Lower leg skin (tissue), 4 donors: ENCODE measurements at regions not wholly inside any gene's neighbourhood (a gene's known extent, or its start where the extent isn't known, plus 50 kb on each side); places are given as distances from the start of the nearest gene placed in this dataset.

Source experiments
- DNase-seq, 2 donors: peaks; one replicate each; pipeline ENCODE4 v3.0.0-alpha.2; 2019; ENCODE audit warnings: low spot score in 2 of 2
- H3K4me3 ChIP-seq: fragments of 200-600 bp; sonication (generic); 2 replicates; pipeline ENCODE4 v1.5.1; 2017; ENCODE audit warnings: mild to moderate bottlenecking, low read depth; ENCODE audit not compliant: poor library complexity, severe bottlenecking
- CTCF ChIP-seq, 3 donors: fragments of 450-650 bp; IDR thresholded peaks; one replicate each; pipeline ENCODE4 v1.5.1; 2016; ENCODE audit warnings: antibody characterized with exemption in 3 of 3, mild to moderate bottlenecking in 3 of 3, moderate library complexity in 2 of 3
- POLR2A ChIP-seq, 2 donors: fragments of 450-650 bp; IDR thresholded peaks; one replicate each; pipeline ENCODE4 v1.6.1; 2016 to 2017; ENCODE audit warnings: antibody characterized with exemption in 2 of 2, mild to moderate bottlenecking in 1 of 2, moderate library complexity in 1 of 2
- WGBS, 2 donors: methylation state at CpG; one replicate each; pipeline ENCODE4 v1.1.5; 2018; 5-methylcytosine and 5-hydroxymethylcytosine counted together
- intact Hi-C: fragments of 100-400 bp; cut with DNase I; formaldehyde crosslinking; loops from one replicate; pipeline ENCODE4 v1.15.0; 2023; ENCODE audit warnings: low total_unique reads

GRCh38 chr13:63972328-63972727, 2556.7 kb upstream of the PCDH20 start:
- 49 to 56% methylated on average over 2 of the region's 2 CpGs for WGBS, 2 donors
- H3K4me3 ChIP-seq = no peak overlapping the region
- no peak for TF ChIP-seq CTCF (IDR thresholded peaks at IDR 0.05)
- no peak for TF ChIP-seq POLR2A (IDR thresholded peaks at IDR 0.05)
- intact Hi-C loops = no loop called here
- DNase-seq = no peak

DNA sequence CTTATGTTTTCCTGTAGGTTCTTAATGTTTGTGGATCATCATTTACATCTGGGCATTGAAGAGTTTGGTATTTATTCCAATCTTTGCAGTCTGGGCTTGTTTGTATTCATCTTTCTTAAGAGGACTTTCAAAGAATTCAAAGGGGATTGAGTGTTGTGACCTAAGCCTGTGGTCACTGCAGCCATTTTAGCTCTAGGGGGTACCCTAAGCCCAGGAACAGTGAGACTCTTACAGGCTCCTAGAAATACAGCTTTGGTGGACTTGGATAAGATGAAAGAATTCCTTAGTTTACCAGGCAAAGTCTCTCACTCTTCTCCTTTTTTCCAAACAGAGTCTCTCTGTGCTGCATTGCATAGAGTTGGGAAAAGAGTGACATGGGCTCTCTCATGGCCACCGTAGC, 2539.0 kb upstream of the PCDH20 start:
- 92 to 93% methylated on average over 1 of the region's 1 CpG for WGBS, 2 donors
- DNase-seq = no peak
- intact Hi-C loops = no loop called here

DNA sequence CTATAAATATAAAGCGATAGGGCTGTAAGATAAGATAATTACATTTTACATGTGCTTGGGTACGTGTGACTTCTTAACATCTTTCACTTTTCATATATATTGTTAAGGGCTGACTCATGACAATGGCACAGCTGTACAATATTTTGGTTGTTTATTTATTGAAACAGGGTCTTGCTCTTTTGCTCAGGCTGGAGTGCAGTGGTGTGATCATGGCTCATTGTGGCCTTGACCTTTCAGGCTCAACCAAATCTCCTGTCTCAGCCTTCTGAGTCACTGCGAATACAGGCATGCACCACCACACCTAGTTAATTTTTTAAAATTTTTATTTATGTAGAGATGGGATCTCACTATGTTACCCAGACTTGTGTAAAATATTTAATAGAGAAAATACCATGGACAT, 2532.4 kb upstream of the PCDH20 start:
- 88 to 94% methylated on average over 3 of the region's 3 CpGs for WGBS, 2 donors
- TF ChIP-seq POLR2A (IDR thresholded peaks at IDR 0.05) = no peak
- TF ChIP-seq CTCF (IDR thresholded peaks at IDR 0.05) = no peak
- DNase-seq = no peak
- intact Hi-C loops = no loop called here
- no peak overlapping the region for H3K4me3 ChIP-seq

More for the DNA sequence above, 2539.0 kb upstream of the PCDH20 start:
- no peak overlapping the region for H3K4me3 ChIP-seq
- TF ChIP-seq POLR2A (IDR thresholded peaks at IDR 0.05) = no peak
- TF ChIP-seq CTCF (IDR thresholded peaks at IDR 0.05) = no peak

DNA sequence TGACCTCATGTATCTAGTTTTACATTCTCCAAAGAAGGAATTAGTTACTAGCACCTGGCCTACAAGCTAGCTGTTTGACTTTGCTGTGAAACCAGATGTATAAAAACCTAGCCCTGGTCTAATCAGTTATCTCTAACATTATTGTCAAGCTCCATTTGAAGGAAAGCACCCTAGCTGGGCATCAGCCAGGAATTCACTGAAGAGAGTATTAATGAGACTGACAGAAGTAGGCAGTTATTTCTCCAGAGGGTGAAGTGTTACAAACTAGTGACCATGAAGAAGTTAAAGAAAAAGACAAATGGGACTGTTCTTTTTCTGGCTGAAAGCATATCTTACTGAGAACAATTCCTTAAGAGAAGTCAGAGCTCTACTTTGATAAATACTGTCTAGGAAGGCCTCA, 2529.3 kb upstream of the PCDH20 start:
- intact Hi-C loops = no loop called here
- H3K4me3 ChIP-seq = no peak overlapping the region
- TF ChIP-seq POLR2A (IDR thresholded peaks at IDR 0.05) (no peak), CTCF (IDR thresholded peaks at IDR 0.05) (no peak)
- no peak for DNase-seq

DNA sequence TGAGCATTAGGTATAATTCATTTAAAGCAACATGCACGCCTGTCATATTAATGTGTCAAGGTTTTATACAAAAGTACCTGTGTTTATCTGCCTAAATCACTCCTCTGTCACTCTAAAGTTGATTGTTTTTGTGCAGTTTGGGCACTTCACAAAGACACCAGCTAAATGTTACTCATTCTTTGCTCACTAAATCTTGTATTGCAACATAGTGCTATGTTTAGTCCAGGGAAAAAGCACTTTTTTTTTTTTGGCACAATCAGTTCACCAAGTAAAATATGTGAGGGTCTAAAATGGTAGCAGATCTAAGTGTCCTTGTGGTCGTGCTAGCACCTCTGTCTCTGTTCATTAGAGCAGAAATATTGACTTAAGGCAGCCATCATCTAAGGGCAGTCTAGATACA, 2526.7 kb upstream of the PCDH20 start:
- intact Hi-C loops = no loop called here
- no peak overlapping the region for H3K4me3 ChIP-seq
- no peak for DNase-seq
- WGBS, 2 donors = 60 to 65% methylated on average over 2 of the region's 2 CpGs
- TF ChIP-seq POLR2A (IDR thresholded peaks at IDR 0.05) = no peak

- no peak overlapping the region for H3K4me3 ChIP-seq
- intact Hi-C loops = no loop called here
- DNase-seq = no peak
- no peak for TF ChIP-seq CTCF (IDR thresholded peaks at IDR 0.05)
- TF ChIP-seq POLR2A (IDR thresholded peaks at IDR 0.05) = no peak
- WGBS, 2 donors = 92 to 96% methylated on average over 3 of the region's 3 CpGs
Observed at GRCh38 chr13:63938851-63939250, 2523.2 kb upstream of the PCDH20 start.
